OCI-LY7 (cell line): ENCODE measurements at regions not wholly inside any gene's neighbourhood (a gene's known extent, or its start where the extent isn't known, plus 50 kb on each side); places are given as distances from the start of the nearest gene placed in this dataset.

ENCODE experiments used
- BruUV-seq: library from RNA; stranded (reverse); fragments of 400-500 nt; replicated peaks from 2 replicates; lab custom pipeline; 2021; lab: Mats Ljungman, UMichigan
- CTCF ChIA-PET: fragments of 300-600 bp; sonication (Branson Sonifier 250); formaldehyde crosslinking; loops from one replicate; lab custom pipeline; 2022; ENCODE audit warnings: antibody characterized with exemption; ENCODE audit not compliant: unreplicated experiment; lab: Charles Lee
- POLR2A ChIA-PET: fragments of 300-600 bp; sonication (Branson Sonifier 250); formaldehyde crosslinking; loops from one replicate; lab custom pipeline; 2022; ENCODE audit warnings: antibody characterized with exemption; lab: Charles Lee
- DNase-seq: peaks from one replicate; pipeline ENCODE4 v3.0.0-alpha.2; 2015; ENCODE audit warnings: low spot score
- H2AFZ ChIP-seq: fragments of 200-600 bp; sonication (generic), shearing (Covaris generic); 2 replicates; pipeline ENCODE4 v1.6.1; 2014; ENCODE audit warnings: mild to moderate bottlenecking, antibody characterized with exemption, low read length, moderate library complexity
- H3K27ac ChIP-seq: fragments of 200-600 bp; sonication (generic); 2 replicates; pipeline ENCODE4 v1.5.1; 2014; ENCODE audit warnings: mixed run types, low read depth, mild to moderate bottlenecking, moderate library complexity, low read length, inconsistent platforms; ENCODE audit not compliant: poor library complexity, severe bottlenecking
- H3K36me3 ChIP-seq: fragments of 200-600 bp; sonication (generic); 2 replicates; pipeline ENCODE4 v1.6.1; 2014; ENCODE audit warnings: mild to moderate bottlenecking, antibody characterized with exemption, low read length, moderate library complexity, mixed read lengths; ENCODE audit not compliant: insufficient read depth
- H3K4me1 ChIP-seq: fragments of 200-600 bp; sonication (generic); 2 replicates; pipeline ENCODE4 v1.5.1; 2014; ENCODE audit warnings: mild to moderate bottlenecking, low read length; ENCODE audit not compliant: insufficient read depth, poor library complexity, severe bottlenecking
- H3K4me2 ChIP-seq: fragments of 200-600 bp; sonication (generic); 2 replicates; pipeline ENCODE4 v1.6.1; 2014; ENCODE audit warnings: mild to moderate bottlenecking, low read length
- H3K4me3 ChIP-seq: fragments of 200-600 bp; sonication (generic); 2 replicates; pipeline ENCODE4 v1.5.1; 2014; ENCODE audit warnings: mild to moderate bottlenecking, low read depth, low read length; ENCODE audit not compliant: poor library complexity, severe bottlenecking
- H3K79me2 ChIP-seq: fragments of 200-600 bp; sonication (generic); 2 replicates; pipeline ENCODE4 v1.6.1; 2016; ENCODE audit warnings: low read depth, mild to moderate bottlenecking, low read length, moderate library complexity, mixed read lengths; ENCODE audit not compliant: insufficient read depth
- H3K9me2 ChIP-seq: fragments of 200-600 bp; sonication (generic); 2 replicates; pipeline ENCODE4 v1.6.1; 2016; ENCODE audit warnings: mild to moderate bottlenecking, low read length, mixed read lengths; ENCODE audit not compliant: insufficient read depth
- H3K9me3 ChIP-seq: fragments of 200-600 bp; sonication (generic); 2 replicates; pipeline ENCODE4 v1.6.1; 2014; ENCODE audit warnings: mild to moderate bottlenecking, mixed run types, low read length, mixed read lengths
- H4K20me1 ChIP-seq: fragments of 200-600 bp; sonication (generic); 2 replicates; pipeline ENCODE4 v1.6.1; 2014; ENCODE audit warnings: mild to moderate bottlenecking, antibody characterized with exemption, low read length, moderate library complexity, mixed read lengths; ENCODE audit not compliant: insufficient read depth
- CTCF ChIP-seq: fragments of 200-600 bp; sonication (generic); conservative IDR thresholded peaks from 2 replicates; pipeline ENCODE4 v1.5.1; 2014; ENCODE audit warnings: mild to moderate bottlenecking, antibody characterized with exemption, low read length, moderate library complexity, mixed read lengths
- EZH2phosphoT487 ChIP-seq: fragments of 200-600 bp; sonication (generic); IDR thresholded peaks from 2 replicates; pipeline ENCODE4 v1.6.1; 2018; ENCODE audit warnings: low read depth, borderline replicate concordance, mild to moderate bottlenecking, mixed run types, antibody characterized with exemption, low read length, moderate library complexity, mixed read lengths
- intact Hi-C: fragments of 100-400 bp; cut with micrococcal nuclease; formaldehyde crosslinking; loops from one replicate; pipeline ENCODE4 v1.10.0; 2022; ENCODE audit not compliant: unreplicated experiment

- BruUV-seq: no TSS peak
- H3K36me3 ChIP-seq: no peaks in the 10 kb centered on the region
- TF ChIP-seq EZH2phosphoT487 (no peak), CTCF (no peak)
- H3K27ac ChIP-seq: no peak overlapping the region
- POLR2A ChIA-PET: no interaction called here
- CTCF ChIA-PET: no interaction called here
- H3K9me3 ChIP-seq: no peaks in the 10 kb centered on the region
- no peak overlapping the region for H3K4me3 ChIP-seq
- H3K79me2 ChIP-seq: no peaks in the 10 kb centered on the region
- H3K9me2 ChIP-seq: no peaks in the 10 kb centered on the region
- intact Hi-C loops: no loop called here
- no peaks in the 10 kb centered on the region for H3K4me1 ChIP-seq
- no peak for DNase-seq
- H3K4me2 ChIP-seq: no peak overlapping the region
- no peak overlapping the region for H2AFZ ChIP-seq
- H4K20me1 ChIP-seq: no peaks in the 10 kb centered on the region
These were observed 169.7 kb upstream of the GGTLC1 start for GRCh38 chr20:24158281-24158680.

GRCh38 chr20:24157213-24157612 lies 168.6 kb upstream of the GGTLC1 start:
- Histone ChIP-seq H4K20me1 (no peaks in the 10 kb centered on the region), H3K27ac (no peak overlapping the region), H3K79me2 (no peaks in the 10 kb centered on the region), H3K4me3 (no peak overlapping the region), H3K9me3 (no peaks in the 10 kb centered on the region), H2AFZ (no peak overlapping the region), H3K4me1 (no peaks in the 10 kb centered on the region), H3K36me3 (no peaks in the 10 kb centered on the region), H3K4me2 (no peak overlapping the region), H3K9me2 (no peaks in the 10 kb centered on the region)
- intact Hi-C loops: no loop called here
- ChIA-PET POLR2A (no interaction called here), CTCF (no interaction called here)
- no TSS peak for BruUV-seq
- TF ChIP-seq CTCF: no peak
- no peak for TF ChIP-seq EZH2phosphoT487
- no peak for DNase-seq

DNA sequence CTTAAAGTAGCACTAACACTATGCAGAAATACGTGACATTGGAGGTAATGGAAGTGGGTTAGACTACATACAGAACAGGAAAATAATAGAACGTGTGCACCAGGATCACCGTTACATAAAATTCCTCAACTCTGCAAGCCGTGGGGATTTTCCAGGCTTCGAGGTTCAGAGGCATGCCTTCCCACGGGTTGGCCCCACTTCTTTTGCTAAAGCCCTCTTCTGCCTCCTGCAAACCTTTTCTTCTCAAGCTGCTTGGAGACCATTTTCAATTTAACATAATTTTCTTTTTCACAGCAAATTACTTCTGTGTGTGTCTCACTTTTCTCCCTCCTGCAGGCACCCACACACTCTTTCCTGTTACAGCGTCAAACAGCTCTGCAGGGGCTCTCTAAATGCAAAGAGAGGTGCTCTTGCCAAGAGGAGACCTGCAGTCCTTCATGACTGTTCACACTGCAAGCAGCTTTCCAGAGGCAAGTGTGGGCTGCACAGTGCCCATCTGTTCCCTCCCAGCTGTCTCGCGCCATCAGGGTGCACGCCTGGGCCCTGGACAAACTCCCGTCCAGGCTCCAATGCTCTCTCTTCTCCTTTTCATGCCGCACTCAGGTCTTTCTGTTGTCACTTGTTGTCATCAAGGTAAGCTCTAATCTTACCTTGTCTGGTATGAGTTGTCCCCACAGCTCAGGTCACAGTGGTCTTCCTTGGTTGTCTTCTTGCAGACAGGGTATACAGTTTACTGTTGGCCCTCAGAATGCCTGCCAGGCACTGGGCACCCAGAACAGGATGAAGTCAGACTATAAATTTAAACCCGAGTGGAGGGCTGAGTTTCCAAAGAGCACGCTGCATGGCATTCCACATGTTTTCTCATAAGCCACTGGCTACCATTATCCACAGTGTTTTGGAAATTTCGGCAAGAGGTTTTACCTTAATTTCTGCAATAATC lies 164.8 kb upstream of the GGTLC1 start:
- H3K27ac ChIP-seq: no peak overlapping the region
- TF ChIP-seq CTCF (no peak), EZH2phosphoT487 (no peak)
- intact Hi-C loops: no loop called here
- H4K20me1 ChIP-seq: no peaks in the 10 kb centered on the region
- H3K4me3 ChIP-seq: no peak overlapping the region
- no peak overlapping the region for H3K4me2 ChIP-seq
- no peaks in the 10 kb centered on the region for H3K9me2 ChIP-seq
- CTCF ChIA-PET: no interaction called here
- no peaks in the 10 kb centered on the region for H3K4me1 ChIP-seq
- BruUV-seq: no TSS peak
- H3K9me3 ChIP-seq: no peaks in the 10 kb centered on the region
- no peak for DNase-seq
- no peak overlapping the region for H2AFZ ChIP-seq
- no peaks in the 10 kb centered on the region for H3K36me3 ChIP-seq
- H3K79me2 ChIP-seq: no peaks in the 10 kb centered on the region
- POLR2A ChIA-PET: interaction anchor here (0.6 kb wide), 1 partner anchor 1755 kb away, joined by 3 read pairs; no protein-coding TSS in a partner anchor
